HG02623 (cell line): ENCODE measurements at regions not wholly inside any gene's neighbourhood (a gene's known extent, or its start where the extent isn't known, plus 50 kb on each side); places are given as distances from the start of the nearest gene placed in this dataset.

Experiments
- ATAC-seq: cut with Tn5 transposase; IDR thresholded peaks from one replicate; pipeline ENCODE4 v1.9.1; 2021; ENCODE audit warnings: moderate library complexity; ENCODE audit not compliant: unreplicated experiment

DNA sequence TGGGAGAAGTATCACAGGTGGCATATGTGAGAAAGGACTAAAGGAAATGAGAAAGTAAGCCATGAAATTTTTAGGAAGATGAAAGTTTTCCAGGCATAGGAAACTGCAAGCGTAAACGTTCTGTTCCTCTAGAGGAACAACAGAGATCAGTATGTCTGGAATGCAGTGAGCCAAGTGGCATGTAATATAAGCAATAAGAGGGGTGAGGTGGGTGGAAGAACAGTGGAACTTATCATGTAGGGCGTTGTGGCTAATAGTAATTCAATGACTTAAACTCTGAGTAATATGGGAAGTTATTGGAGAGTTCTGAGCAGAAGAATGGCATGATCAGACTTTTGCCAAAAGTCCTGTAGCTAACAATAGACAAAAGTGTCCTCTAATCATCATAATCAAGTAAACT is 902.9 kb downstream of the EPHA3 start:
- ATAC-seq, result no peak

DNA sequence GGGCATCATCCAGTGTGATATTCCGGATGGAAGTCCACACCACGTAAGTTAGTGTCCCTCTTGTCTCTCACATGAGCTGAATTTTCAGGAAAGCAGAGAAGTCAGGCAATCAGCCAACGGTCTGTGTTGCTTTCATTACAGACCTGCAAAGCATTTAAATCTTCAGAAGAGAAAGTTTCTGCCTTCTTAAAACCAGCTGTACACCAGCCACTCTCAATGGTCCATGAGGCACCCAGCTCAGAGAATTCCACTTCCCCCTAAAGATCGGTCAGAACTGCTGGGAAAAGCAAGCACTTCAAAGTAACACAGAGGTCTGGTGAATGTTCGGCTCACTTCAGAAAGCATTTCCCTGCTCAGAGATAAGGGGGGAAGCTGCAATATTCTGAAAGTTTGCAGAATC is 903.7 kb downstream of the EPHA3 start:
- no peak for ATAC-seq

DNA sequence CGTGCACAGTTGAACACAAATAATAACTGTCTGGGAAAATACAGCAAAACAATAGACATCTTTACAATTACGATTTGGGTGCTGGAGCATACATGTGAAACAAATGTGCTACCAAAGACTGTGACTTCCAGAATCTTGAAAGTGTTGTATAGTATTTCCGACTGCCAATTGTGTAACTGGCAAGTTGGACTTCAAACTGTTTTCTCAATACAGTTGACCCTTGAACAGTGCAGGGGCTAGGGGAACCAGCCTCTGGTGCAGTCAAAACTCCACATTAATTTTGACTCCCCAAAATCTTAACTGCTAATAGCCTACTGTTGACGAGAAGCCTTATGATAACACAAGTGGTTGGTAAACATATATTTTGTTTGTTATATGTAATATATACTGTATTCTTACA is 904.2 kb downstream of the EPHA3 start:
- no peak for ATAC-seq

DNA sequence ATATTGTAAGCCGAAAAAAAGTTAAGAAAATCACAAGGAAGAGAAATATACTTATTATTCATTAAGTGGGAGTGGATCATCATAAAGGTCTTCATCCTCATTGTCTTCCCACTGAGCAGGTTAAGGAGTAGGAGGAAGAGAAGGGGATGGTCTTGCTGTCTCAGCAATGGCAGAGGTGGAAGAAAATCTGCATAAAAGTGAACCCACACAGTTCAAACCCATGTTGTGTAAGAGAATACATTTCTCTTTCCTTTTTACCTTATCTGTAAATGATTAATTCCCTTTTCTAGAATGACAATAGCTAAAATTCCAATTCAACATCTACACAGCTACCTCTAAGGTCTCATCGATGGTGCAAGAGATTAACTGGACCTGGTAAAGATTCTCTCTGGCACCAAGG is 904.6 kb downstream of the EPHA3 start:
- no peak for ATAC-seq

DNA sequence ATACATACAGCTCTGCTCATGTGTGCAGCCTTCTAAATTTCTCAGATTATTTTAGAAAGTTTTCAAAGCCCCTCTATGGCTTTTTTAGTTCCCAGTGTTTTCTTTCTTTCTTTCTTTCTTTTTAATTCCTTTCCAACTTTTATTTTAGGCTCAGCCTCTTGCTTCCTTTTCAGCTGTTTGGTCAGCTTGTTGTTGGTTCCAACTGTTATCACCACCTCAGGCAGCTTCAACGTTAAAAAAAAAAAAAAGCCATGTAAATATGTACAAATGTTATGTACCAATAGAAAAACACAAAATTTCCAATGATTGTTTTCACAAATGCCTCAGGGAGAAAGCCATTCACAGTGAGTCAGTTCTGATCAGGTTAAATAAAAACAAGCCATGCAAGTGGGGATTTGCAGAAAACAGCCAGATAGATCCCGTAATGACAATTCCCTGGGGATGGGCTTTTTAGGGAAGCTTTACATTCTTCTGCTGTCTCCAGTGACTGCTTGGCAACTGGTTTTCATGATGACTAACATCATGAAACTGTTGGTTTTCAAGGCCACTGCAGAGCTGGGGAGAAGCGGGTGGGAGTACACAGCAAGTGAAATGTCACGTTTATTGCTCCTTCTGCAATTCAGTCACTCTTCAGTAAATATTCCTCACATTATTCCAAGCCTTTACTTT is 908.4 kb downstream of the EPHA3 start:
- ATAC-seq, result no peak

DNA sequence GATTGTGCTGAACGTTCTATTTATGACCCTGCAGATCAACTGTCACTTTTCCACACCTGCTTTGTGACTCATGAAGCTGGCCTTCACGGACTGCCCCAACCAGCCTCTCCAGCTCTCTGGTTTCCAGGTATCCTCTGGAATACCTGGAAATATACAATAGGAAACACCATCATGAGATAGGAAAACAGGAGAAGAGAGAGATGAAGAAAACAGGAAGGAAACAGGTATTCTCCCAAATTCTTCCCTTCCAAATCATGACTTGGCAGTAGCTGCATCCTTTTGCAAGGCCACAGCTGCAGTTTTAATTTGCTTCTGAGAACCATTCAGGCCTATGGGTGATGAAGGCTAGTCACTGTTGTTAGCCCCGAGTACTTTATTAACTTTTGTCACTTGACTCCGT is 909.1 kb downstream of the EPHA3 start:
- ATAC-seq, result no peak

DNA sequence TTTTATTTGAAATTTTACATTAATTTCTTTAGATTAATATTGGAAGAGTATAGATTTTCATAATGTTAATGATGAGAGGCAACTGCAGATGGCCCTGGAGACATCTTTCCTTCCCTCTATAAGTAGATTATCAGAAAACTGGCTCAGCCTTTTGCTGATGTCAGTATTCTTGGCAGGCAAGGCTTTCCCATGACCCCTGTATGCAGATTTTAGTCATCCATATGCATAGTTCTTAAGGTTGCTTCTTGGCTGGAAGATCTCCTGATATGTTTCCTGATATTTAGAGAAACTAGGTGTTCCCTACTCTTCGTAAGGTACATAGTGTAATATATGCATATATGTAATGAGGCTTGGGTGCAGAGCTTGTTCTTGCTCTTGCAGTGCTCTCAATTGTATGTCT is 911.4 kb downstream of the EPHA3 start:
- no peak for ATAC-seq

DNA sequence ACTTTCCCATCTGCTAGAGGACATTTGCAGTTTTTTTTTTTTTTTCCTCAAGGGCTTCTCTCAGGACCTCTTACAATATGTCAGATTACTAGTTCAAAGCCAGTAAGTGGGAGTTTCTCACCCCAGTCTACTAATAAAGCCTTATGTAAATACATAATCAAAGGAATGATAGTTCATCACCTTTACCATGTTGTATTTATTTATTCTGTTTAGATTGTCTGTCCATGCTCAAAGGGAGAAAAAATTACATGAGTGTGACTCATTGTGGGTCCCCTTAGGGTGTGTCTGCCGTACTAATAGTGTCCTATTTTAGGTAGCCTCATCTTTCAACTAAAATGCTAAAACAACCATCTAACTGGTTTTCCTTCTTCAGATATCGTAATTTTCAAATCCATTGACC is 917.6 kb downstream of the EPHA3 start:
- ATAC-seq, result no peak

DNA sequence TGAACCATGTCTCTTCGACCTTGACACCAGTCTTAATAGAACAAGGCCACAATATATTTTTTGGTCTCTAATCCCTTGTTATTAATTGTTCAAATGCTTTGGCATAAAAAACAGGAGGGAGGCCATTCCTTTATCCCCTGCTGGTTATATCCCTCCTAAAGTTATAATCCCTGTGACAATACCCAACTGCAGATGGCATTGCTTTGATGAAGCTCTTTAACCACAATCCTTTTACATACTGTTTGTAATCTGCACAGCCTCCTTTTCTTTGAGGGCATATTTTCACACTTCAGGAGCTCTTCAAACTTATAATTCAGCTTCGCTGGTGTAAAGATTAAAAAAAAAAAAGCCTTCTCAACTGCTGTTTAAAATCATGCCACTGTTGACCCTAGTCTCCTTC is 919.0 kb downstream of the EPHA3 start:
- no peak for ATAC-seq

DNA sequence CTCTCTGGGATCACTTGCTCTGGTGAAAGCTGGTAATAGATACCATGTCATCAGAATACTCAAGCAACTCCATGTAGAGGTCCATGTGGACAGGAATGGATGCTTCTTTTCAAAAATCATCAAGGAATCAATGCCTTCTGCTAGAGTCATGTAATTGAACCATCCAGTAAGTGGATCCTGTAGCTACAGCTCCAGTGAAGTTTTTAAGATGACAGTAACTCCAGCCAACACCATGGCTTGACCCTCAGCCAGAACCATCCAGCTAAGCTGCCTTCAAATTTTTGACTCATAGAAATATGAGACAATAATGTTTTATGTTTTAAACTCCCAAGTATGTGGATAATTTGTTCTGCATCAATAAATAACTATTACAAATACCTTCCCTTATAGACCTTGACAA is 923.7 kb downstream of the EPHA3 start:
- ATAC-seq, result no peak

DNA sequence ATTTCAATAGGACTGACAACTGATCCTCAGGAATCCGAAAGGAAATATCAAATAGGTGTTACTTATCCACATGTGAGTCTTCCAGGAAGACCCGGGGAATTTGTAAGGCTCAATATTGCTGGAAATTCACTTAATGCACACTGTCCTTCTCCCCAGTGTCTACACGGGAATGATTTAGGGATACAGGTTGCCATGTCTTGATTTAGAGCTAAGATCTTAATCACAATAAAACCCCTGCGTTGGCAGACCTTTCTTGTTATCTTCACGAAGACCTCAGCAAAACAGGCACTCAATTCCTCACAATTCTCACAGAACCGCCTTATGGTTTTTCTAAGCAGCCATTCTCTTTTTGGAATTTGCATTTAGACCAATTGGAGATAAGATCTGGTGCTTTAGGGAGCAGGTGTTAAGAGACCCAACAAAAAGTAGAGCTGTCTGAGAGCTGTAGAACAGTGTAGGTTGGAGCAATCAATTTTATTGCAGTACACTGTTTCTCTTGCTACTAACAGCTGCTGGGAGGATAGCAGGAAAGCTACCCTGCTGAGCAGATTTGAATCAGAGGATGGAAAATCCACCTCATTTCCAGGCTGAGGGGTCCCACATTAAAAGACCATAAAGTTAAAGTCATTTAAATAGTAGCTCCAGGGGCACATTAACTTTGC is 925.7 kb downstream of the EPHA3 start:
- no peak for ATAC-seq

DNA sequence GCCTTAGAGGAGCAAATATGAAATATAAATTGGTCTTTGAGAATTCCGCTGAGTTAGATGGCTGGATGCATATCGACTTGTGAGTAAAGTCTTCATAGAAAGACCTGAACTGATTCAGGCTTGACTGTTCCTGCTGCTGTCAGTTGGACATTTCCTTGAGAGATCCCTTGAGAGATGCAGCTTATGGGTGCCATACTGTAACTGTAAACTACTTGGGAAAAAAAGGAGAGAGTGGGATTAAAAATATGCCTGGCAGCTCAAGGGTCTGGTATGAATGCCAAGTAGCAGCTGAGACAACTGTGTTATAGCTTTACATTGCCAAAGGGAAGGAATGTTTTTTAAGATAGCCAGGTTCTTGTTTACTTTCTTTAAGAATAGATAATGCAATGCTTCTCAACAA is 926.6 kb downstream of the EPHA3 start:
- no peak for ATAC-seq

DNA sequence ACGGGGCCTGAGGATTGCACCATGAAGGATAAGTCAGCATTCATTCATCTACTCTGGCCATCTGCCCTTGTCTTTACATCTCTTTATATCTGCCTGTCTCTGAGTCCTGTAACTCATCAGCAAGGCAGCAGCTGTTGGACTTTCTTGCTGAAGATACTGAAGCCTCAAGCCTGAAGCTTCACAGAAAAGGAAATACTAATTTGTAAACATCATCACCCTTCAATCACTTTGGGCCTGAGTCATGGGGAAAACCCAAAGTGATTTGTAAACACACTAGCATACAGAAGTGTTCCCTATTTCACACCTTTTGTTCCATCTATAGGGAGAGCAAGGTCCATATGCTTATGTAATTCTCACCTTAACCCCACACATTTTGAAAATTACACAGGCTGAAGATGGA is 928.2 kb downstream of the EPHA3 start:
- no peak for ATAC-seq

DNA sequence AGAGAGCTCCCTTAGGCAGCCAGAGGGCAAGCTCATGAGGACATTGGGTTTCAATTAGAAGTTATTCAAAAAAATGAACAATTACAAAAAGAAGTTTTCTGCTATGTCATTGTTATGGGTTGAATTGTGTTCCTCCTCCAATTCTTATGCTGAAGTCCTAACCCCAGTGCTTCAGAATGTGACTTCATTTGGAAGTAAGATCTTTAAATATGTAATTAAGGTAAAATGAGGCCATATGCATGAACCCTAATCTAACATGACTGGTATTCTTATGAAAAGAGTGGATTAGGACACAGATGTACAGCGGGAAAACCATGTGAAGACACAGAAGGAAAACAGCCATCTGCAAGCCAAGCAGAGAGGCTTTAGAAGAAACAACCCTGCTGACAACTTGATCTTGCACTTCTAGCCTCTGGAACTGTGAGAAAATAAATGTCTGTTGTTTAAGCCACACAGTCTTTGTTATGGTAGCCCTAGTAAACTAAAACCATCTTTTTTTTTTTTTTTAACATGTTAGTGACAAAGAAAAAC is 929.6 kb downstream of the EPHA3 start:
- ATAC-seq, result no peak

DNA sequence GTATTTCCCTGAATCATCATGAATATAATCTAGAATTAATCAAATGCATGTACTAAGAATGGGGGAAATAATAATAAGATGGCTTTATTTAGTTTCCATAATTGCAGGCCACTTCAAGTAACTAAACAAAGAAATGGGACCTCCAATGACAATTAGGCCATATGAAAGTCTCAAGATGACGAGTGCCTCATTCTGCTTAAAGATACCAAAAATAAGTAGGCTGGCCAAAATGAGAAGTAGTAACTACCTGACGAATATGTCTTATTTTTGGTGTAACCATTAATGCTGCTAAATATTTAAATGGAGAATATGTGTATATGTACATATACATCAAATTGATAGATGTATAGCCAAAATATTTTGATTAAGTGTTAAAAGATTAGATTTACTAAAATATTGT is 932.6 kb downstream of the EPHA3 start:
- no peak for ATAC-seq

DNA sequence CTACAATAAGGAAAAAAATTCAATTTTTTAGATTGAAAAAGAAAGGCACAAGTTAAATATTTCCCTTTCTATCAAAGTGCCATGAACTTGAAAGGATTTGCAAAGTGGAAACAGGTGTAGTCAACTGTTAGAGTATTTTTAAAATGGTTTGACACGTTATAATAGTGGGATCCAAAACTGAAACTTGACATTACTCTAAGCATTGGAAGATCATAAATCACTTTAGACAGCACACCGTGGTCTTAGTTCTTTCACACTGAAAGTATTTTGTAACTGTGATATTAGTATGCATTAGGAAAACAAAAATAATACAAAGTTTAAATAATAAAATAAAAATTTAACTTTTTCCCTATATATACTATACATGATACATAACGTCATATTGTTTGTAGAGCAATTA is 933.1 kb downstream of the EPHA3 start:
- ATAC-seq, result no peak

DNA sequence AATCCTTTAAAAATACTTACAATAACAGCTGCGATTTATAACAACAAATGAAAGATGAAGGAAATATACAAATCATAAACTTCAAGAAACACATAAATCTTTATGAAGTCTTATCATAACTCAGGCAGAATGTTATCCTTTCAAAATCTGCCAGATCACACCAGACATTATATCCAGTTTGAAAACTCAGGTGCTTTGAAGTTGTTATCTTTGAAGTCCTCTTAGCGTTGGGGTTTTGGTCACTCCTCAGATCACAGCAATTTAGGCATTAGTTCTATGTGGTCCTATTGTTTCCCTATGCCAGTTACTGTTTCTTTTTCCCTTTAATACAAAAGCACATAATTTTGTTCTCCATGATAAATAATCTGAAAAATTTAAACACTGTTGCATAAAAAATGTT is 934.6 kb downstream of the EPHA3 start:
- ATAC-seq, result no peak

DNA sequence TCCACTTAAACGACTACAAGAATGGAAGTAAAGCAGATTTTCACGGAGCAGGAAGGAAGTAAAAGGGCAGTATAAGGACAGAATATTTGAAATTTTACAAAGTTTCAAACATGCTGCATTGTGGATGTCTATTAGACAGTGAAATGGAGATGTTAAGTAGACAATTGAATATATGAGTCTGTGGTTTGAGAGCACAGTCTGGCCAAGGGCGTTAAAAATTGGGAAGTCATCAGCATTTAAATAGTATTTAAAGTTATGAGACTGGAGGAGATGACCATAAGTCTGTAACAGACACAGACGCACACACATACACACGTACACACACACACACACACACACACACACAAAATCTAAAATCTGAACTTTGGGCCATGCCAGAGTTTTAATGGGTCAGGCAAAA is 935.9 kb downstream of the EPHA3 start:
- no peak for ATAC-seq

DNA sequence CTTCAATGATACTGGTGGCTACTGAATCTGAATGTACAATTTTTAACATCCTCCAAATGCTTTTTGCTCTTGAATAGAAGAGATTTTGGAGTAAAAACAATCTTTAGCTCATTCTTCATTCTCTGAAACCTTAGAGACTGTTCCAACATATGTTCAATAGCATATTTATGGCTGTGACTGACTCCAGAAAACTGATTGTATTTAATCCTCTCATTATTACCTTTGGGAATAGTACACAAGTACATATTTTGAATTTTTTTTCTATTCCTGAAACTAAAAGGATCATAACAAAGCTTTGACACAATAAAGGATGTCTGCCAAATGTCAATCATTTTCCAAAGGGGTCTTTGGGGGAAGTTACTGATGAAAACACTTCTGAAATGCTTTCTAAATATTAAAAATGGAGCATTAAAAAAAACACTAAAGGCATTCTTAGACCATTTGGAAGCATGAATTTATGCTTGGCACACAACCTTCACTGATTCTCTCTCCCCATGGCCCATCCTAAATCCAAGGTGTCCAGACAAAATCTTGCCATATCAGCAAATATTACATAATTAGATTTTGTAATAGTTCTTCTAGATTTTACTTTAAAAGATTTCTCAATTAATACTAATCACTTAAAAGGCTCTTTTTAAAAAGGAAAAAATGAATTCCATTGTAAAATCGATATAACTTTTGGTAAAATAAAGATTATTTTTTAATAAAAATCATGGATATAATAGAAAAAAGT is 936.8 kb downstream of the EPHA3 start:
- ATAC-seq, result no peak

DNA sequence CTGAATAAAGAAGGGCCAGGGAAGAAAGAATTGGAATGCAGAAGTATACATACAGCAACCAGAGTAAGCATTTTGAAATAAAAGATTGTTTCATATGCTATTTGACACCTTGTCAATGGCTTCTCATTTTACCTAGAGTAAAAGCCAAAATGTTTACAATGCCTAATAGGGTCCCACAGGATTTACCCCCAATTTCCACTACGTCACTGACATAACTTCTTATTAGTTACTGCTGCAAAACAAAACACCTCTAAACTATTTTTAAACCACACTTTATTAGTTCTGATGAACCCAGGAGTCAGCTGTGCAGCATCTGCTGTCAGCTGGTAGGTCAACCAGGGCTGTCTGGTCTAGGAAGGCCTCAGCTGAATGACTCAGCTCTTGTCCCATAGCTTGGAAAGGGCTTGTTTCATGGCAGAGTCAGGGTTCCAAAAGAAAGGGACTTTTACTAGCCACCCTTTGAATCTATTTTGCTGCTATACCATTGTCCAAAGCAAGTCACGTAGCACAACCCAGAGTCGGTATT is 945.1 kb downstream of the EPHA3 start:
- ATAC-seq, result no peak

DNA sequence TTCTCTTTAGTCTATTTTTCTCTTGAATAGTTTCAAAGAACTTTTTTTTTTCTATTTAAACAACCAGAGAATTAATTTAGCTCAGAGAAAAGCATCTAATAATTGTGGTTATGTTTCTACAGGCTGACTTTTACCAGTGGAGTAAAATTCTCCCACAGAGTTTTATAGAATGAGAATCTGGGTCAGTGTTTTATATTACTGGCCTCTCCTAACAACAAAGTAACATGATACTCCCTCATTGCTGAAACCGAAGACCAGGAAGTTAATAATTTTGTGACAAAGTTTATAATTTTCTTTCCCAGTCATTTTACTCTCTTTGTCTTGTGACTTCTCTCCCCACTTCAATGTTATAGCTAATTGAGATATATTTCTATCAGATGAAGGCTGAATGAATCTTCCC is 946.9 kb downstream of the EPHA3 start:
- no peak for ATAC-seq

DNA sequence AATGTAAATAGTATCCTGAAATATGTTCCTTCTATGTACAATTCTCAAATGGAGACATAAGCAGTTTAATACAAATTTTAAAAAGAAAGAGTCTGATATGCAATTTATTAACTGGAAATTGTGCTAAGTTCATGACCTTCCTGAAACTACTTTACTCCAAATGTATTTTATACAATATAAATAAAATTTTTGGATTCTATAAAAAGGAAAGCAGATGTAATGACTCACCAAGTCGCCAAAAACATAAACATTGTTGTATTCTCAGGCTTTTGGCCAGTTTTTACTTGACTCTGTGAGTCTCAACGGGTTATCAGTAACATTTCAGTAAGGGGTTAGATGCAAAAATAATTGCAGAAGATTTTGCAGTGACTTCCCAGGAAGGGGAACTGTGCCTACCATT is 948.2 kb downstream of the EPHA3 start:
- no peak for ATAC-seq
